Activated CD4-positive, CD25-positive, alpha-beta regulatory T cell treated with anti-CD3 and anti-CD28 coated beads, Interleukin-2, amount 50 U/mL, for 72 hours (primary cell): ENCODE measurements at regions not wholly inside any gene's neighbourhood (a gene's known extent, or its start where the extent isn't known, plus 50 kb on each side); places are given as distances from the start of the nearest gene placed in this dataset.
"Not testable (repeated sequence)": the region's sequence is repeated elsewhere in the genome, so short reads cannot be mapped to it uniquely, and the experiment has no call there.

Experiments
- DNase-seq: peaks from one replicate; pipeline ENCODE4 v3.0.0; 2021

DNA sequence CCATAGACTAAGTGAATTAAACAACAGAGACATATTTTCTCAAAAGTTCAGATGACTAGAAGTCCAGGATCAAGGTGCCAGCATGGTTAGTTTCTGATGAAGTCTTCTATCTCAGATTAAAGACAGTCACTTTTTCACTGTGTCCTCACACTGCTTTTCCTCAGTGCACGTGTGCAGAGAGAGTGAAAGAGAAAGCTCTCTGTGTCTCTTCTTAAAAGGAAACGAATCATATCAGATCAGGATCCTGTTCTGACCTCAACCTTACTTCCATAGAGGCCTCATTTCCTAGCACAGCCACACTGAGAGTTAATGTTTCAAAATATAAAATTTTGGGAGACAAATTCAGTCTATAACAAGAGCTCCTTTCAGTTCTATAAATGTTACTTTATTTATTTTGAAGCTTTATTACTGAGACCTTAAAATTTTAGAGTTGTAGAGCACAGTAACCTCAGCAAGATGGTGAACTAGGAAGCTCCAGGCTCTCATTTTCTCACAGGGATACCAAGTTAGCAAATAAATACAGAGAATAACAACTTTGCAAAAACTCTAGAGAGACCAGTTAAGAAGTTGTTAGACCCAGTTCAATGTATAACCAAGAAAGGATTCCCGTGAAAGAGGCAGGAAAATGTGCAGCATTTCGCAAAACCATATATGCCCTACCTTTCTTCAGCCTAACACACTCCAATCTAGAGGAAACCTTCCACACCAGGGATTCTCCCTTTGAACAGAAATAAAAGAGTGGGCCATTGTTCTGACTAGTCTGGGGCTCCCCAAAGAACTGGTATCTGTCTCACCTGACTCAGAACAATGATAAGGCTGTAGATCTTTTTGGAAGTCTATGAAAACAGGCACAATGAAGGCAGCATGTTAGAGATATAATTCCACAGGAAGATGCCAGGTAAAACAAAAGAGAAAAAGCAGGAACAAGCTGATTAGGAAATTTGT, 372.2 kb downstream of the MRPL39 start:
- no peak for DNase-seq

DNA sequence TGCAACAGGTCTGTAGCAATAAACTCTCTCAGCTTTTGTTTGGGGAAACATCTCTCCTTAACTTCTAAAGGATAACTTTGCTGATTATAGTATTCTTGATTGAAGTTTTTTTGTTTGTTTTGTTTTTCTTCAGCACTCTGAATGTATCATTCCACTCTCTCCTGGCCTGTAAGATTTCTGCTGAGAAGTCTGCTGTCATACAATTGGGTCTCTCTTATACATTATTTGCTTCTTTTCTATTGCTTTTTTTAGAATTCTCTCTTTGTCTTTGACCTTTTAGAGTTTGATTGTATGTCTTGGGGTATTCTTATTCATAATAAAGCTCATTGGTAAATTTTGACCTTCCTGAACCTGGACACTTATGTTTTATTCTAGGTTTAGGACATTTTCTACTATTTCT, 386.3 kb downstream of the MRPL39 start:
- DNase-seq: no peak

DNA sequence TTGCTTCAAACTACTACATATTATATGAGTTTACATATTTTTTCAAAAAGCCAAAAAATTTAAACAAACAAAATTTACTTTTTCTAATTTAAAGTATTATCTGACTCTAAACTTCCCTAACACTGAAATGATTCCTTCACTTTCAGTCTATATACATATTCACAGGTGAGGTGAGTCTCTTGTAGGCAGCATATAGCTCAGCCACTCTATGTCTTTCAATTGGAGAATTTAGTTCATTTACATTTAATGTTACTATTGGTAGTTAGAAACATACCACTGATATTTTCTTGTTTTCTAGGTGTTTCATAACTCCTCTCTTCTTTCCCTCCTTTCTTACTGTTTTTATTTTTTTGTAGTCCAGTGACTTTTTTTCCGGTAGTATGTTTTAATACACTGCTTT, 387.1 kb downstream of the MRPL39 start:
- no peak for DNase-seq

DNA sequence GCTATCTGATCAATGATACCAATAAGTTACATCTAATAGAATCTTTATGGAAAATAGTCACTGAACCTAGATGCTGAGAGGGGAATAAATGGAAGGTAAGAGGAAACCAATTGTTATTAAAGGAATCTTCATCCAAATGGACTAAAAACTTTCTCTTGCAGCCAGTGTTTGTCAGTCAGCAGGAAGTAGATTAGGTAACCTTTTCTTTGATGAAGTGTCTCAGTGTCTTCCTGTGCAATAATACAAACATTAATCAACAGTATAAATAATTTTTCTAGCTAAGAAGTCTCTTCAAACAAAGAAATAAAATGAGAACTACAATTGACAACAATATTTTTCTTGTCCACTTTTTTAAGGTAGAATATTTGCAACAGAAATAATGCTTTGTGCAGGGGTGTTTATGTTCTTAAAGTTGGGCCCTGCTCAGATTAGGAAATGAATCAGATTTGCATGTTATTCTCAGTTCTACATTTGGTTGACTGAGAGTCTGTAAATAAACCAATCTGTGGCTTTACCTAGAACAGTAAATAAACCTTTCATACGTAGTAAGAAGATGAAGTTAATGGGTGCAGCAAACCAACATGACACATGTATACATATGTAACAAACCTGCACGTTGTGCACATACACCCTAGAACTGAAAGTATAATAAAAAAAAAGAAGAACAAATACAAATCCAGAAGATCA, 391.4 kb downstream of the MRPL39 start:
- DNase-seq: no peak

DNA sequence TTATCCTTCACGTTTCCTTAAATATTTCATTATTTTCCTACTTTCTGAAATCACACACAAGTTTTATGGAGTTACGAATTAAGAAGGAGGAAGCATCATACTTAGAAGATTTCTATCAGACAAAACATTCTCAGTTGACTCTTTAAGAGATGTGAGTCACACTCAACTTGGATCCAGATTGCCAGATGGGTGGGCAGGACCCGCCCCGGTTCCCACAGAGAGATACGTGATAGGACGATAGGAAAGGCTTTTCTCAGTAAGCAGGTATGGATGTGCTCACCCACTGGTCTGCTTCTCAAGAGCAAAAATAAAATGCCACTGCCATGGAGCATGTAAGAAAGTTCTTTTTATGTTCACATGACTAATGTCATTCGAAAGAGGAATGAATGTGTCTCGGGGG, 392.6 kb downstream of the MRPL39 start:
- DNase-seq: no peak

DNA sequence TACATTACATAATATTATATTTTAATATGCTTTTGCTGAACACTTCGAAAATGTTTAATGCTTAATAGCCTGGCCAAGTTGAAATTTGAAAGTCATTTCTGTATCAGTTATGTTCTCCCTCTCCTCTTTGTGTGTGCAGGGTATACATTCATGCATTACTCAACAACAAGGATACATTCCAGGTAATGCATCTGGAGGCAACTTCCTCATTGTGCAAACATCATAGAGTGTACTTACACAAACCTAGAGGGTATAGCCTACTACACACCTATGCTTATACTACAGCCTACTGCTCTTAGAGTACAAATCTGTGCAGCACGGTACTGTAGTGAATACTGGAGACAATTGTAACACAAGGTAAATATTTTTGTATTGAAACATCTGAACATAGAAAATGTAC, 407.3 kb downstream of the MRPL39 start:
- DNase-seq: no peak

DNA sequence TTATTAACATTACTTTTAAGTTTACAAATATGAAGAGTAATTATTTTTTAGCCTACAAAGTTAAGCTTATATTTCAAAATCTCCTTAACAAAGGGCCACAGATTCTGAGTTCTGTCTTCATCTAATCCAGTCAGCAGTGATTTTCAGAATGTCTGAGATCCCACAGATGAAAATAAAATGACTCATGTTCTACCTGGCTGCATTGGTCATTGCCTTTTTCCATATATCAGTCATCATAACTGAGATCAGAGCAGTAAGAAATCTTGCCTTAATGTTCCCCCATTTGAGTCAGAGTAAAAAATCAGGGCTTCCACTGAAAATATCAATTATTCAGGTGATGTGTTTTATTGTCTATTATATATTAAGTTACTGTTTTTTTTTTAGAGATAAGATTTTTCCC, 416.1 kb downstream of the MRPL39 start:
- no peak for DNase-seq

DNA sequence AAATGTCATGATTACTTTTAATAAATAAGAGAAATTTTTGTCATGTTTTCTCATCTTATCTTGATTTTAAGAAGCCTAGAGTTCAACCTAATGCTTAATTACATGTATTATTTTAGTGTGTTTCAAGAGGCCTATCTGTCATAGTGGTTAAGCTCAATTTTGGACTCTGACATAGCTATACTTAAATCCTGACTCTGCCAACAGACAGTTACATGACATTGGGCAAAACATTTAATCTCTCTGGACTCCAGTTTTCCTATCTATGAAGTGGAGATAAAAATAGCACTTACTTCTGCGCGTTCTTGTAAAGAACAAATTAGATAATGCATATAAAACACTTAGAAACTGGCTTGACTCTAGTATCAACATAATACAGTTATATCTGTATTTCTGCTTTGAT, 417.8 kb downstream of the MRPL39 start:
- DNase-seq: no peak

DNA sequence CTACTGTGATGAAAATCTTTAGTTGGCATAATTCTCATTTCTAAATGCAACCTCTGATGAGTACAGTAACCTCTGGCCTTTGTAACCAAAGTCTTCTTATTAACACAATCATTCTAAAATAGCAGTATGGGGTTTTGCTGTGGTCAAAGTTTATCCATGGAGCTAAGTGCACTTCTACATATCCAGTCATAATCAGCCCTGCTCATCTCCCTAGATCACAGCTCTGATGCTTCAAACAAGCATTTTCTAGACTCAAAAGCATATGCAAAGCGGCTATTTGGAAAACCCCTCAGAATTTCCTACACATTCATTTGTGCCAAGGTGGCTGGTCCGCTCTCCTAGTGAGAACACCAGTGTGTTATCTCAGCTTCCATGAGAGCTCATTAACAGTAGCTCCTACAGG, 418.6 kb downstream of the MRPL39 start:
- DNase-seq: no peak

DNA sequence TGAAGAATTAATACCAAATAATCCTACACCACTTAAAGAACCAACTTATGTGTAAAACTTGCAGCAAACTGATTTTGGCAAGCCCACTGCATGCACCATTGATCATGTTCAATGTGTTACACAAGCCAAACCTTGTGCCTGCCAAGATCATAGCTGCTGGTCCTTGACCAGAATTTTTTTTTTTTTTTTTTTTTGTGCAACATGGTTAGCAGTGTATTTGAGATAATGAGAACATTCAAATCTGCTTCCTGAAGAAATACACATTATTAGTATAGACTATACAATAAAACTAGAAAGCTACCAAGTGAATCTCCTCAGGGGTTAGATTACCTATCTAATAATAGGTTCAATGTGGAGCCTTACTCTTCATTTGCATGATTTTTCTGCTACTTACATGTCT, 421.0 kb downstream of the MRPL39 start:
- no peak for DNase-seq

DNA sequence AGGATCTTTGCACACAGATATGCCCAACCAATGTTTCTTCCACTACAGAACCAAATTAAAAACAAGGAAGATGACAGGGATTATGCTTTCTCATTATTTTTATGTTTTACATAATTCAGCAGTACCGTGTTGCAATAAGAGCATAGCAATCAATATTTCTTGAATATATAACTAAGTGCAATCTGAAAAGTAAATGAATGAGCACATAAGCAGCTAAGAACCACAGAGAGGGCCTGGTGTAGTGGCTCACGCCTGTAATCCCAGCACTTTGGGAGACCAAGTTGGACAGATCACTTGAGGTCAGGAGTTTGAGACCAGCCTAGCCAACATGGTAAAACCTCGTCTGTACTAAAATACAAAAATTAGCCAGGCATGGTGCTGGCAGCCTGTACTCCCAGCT, 423.7 kb downstream of the MRPL39 start:
- no peak for DNase-seq

DNA sequence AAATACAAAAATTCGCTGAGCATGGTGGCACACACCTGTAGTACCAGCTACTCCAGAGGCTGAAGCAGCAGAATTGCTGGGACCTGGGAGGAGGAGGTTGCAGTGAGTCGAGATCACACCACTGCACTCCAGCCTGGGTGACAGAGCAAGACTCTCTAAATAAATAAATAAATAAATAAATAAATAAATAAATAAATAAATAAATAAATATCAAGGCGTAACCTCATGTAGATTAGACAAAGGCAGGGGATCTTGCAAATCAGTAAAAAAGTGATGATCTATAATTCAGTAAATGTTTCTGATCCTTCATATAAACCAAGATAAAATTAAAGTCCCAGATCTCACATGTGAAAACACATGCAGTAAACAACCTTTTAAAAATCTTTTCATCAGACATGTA, 425.6 kb downstream of the MRPL39 start:
- not testable (repeated sequence) for DNase-seq

DNA sequence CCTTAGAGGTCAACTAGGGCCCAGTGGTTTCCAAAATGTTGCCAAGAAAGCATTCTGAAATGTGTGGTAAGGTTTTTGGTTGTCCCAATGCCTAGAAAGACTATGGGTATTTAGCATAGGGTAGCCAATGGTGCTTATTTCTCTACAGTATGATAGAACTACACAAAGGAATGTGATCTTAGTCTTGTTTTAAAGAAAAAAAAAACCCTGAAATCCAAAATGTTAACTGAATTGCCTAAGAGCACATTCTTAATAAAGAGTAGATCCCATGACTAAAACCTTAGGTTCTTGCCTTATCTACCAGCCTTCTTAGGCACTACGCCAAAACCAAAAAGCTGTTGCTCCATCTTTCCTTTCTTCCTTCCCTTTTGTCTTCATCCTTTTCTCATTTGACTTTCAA, 428.2 kb downstream of the MRPL39 start:
- DNase-seq: no peak

DNA sequence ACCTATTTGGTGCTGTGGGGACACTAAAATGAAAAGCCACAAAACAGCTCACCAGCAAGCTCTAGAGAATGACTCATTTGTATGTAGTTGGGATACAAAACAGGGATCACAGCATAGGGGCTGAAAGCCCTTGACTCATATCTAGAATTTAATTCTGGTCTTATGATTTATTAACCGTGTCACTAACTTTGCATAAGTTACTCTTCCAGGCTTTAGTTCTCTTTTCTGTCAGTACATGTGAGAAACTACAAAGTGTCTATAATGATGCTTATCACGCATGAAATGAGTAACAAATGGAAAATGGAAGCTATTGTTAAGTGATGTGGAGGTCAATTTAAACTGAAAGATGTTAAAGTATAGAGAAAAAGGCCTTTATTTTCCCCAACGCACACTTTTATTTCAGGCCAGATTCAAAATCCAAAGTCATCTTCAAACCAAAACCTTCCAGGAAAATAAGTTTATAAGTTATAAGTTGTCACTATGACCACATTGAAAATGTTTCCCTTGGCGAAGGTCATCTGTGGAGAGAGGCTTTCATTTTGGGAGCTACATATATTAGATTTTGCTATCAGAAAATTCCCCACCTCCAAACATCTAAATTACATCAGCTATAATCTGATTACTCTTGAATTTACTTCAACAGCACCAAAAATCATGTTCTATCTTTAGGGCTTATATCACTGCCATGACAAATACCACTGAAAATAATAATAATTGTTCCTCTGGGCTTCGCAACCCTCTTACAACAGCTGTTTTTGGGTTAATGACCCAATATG, 430.5 kb downstream of the MRPL39 start:
- no peak for DNase-seq

DNA sequence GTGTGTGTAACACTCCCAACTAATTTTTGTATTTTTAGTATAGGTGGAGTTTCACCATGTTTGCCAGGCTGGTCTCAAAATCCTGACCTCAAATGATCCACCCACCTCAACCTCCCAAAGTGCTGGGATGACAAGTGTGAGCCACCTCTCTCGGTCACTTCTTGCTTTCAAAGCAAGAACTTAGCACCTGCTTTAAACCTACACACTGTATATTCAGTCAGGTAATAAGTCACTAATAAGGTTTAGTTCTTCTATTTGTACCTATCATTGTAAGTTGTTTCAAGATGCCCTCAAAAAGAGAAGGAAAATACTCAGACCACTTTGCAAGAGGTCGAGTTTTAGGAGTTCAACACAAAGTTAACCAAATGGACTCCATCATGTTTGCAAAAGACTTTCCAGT, 431.3 kb downstream of the MRPL39 start:
- no peak for DNase-seq

DNA sequence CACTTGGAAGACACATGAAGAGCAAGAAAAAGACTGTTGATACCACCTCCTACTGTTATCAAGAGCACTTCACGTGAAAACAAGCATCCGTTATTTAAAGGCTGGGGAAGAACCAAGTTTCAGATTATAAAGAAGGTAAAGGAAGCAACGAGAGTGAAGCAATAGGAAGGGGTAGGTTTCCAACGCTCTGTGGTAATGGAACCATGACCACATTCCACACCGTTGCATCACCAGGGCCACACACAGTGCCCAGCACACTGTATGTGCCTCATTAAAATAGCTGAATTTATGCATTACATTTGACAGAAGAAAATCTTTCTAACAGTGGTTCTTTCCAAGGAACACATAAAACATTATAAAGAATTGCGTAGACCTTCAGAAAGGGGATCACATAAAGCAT, 435.8 kb downstream of the MRPL39 start:
- DNase-seq: no peak

DNA sequence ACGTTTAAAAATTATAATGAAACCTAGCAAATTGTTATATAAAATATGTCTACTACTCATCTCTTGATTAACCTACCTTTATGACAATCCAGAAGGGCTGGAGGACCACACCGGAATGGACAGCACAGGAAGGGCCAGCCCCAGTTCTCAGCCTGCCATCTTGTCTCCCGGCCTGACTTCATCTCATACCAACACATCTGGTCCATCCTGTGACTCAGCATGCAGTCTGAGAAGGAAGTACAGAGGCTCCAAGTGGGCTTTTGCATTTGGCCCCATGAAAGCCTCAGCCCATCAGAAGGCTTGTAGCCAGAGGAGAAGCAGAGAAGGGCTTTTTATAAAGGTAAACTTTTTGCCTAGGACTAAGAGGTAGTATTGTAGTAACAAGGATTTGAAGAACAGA, 436.6 kb downstream of the MRPL39 start:
- DNase-seq: no peak

DNA sequence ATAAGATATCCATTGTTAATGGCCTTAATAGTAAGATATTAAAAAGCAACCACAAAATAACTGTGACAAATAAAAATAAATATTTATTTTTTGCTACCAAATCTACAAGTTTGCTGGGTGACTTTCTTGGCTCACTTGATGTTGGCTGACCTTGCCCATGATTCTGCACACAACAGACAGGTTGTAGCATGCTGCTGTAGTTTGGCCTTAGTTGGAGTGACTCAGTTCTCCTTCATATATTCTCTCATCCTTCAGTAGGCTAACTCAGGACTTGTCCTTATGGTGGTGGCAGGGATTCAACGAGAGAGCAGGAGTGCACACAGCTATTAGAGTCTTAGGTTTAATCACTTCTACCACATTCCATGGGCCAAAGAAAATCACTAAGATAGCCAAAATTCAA, 437.9 kb downstream of the MRPL39 start:
- DNase-seq: no peak

DNA sequence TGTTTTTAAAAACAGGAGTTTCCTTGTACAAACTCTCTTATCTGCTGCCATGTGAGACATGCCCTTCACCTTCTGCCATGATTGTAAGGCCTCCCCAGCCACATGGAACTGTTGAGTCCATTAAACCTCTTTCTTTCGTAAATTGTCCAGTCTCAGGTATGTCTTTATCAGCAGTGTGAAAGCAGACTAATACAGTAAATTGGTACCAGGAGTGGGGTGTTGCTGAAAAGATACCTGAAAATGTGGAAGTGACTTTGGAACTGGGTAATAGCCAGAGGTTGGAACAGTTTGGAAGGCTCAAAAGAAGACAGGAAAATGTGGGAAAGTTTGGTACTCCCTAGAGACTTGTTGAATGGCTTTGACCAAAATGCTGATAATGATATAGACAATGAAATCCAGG, 440.4 kb downstream of the MRPL39 start:
- not testable (repeated sequence) for DNase-seq

DNA sequence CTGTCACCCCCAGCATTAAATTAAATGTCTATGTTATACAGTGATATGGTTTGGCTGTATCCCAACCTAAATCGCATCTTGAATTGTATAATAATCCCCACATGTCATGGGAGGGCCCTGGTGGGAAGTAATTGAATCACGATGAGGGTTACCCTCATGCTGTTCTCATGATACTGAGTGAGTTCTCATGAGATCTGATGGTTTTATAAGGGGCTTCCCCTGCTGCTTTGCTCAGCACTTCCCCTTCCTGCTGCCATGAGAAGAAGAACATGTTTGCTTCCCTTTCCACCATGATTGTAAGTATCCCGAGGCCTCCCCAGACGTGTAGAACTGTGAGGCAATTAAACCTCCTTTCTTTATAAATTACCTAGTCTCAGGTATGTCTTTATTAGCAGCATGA, 445.7 kb downstream of the MRPL39 start:
- no peak for DNase-seq

DNA sequence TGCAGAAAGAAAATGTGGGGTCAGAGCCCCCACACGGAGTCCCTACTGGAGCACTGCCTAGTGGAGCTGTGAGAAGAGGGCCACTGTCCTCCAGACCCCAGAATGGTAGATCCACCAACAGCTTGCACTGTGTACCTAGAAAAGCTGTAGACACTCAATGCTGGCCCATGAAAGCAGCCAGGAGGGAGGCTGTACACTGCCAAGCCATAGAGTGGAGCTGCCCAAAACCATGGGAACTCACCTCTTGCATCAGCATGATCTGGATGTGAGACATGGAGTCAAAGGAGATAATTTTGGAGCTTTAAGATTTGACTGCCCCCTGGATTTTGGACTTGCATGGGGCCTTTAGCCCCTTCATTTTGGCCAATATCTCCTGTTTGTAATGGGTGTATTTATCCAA, 452.3 kb downstream of the MRPL39 start:
- DNase-seq: not testable (repeated sequence)

DNA sequence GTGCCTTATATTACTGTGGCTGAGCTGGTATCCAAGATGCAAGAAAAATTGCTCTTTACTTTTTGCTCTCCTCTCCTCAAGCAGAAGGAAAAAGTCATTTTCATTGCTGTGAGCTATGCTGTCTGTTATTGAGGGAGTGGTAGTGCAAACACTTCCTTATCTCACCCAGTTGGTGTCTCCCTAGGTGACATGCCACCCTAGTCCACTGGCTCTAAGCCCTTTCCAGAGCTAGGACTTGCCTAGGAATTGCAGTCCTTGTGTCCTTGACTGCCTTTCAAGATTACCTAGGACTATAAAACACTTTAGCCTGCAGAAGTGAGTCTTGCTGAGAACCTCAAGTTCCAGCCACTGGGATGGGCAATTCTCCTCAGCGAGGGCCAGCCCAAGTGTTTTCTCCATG, 458.3 kb downstream of the MRPL39 start:
- no peak for DNase-seq

DNA sequence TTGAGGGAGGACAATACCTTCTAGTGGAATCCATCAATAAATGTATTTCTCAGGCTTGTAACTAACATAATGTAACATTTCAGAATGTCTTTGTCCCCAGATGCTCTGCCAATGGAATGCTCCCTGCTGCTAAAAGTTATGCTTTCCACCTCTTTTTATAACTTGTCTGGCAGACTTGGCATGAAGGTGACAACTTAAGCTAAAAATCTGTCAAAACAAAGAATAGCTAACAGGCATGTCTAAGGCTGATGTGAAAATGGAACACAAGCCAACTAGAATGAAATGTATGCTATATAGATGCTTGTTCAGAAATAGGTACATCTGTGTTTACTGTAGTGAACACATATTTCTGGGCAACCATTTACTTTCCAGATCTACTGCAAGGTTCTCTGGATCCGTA, 467.9 kb downstream of the MRPL39 start:
- DNase-seq: no peak

DNA sequence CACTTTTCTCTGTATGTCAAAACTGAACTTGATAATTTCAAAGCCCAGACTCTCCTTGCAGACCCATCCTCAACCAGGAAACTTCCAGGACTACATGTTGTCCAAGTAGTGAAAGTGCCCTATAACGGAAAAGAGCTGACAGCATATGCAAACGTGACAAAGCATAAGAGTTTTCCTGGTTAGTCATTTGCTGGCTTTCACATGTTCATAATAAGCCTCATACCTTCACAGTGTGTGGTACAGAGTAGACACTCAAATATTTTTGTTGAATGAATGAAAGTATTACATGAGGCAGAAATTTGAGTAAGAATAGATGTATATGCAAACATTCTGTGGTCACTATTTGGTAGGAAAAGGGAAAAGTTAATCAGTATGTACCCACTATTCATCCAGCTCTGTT, 473.3 kb downstream of the MRPL39 start:
- no peak for DNase-seq
